H1 (cell line): ENCODE measurements at regions not wholly inside any gene's neighbourhood (a gene's known extent, or its start where the extent isn't known, plus 50 kb on each side); places are given as distances from the start of the nearest gene placed in this dataset.

ENCODE experiments used
- EP300 ChIP-seq, 2 experiments: IDR thresholded peaks; 1 replicate in 1 of 2; 2 replicates in 1 of 2; pipeline ENCODE4 v1.6.1; 2011 to 2012; ENCODE audit warnings: low read depth in 2 of 2, low read length in 2 of 2, mild to moderate bottlenecking in 2 of 2, borderline replicate concordance in 1 of 2, inconsistent platforms in 1 of 2, moderate library complexity in 1 of 2
- HDAC6 ChIP-seq: IDR thresholded peaks from one replicate; pipeline ENCODE4 v1.7.1; 2012; ENCODE audit warnings: low read depth, mild to moderate bottlenecking, inconsistent platforms, low read length, moderate library complexity
- JUND ChIP-seq: IDR thresholded peaks from 2 replicates; pipeline ENCODE4 v1.6.1; 2011; ENCODE audit warnings: mild to moderate bottlenecking, improper control_type of control experiment, low read length
- MAFK ChIP-seq: IDR thresholded peaks from 2 replicates; pipeline ENCODE4 v1.6.1; 2012; ENCODE audit warnings: low read depth, mild to moderate bottlenecking, improper control_type of control experiment, low read length
- NANOG ChIP-seq: IDR thresholded peaks from 2 replicates; pipeline ENCODE4 v1.6.1; 2011; ENCODE audit warnings: low read length, low read depth, mild to moderate bottlenecking, inconsistent platforms; ENCODE audit not compliant: insufficient read depth, poor library complexity, severe bottlenecking
- RFX5 ChIP-seq: IDR thresholded peaks from 2 replicates; pipeline ENCODE4 v1.6.1; 2011; ENCODE audit warnings: low read depth, low read length, improper control_type of control experiment, borderline replicate concordance
- SP1 ChIP-seq: IDR thresholded peaks from 2 replicates; pipeline ENCODE4 v1.6.1; 2011; ENCODE audit warnings: low read depth, low read length
- SP4 ChIP-seq: IDR thresholded peaks from 2 replicates; pipeline ENCODE4 v1.6.1; 2012; ENCODE audit warnings: low read length, inconsistent platforms
- TAF7 ChIP-seq: optimal IDR thresholded peaks from 2 replicates; pipeline ENCODE3; 2011; ENCODE audit warnings: low read depth, mild to moderate bottlenecking, inconsistent platforms, low read length, moderate library complexity, borderline replicate concordance
- TF ChIP-seq, protein P1 (sequence below): fragments of 300-600 bp; sonication (generic); IDR thresholded peaks from 2 replicates; pipeline ENCODE4 v1.7.1; 2012; ENCODE audit warnings: low read length, moderate library complexity, mild to moderate bottlenecking, inconsistent platforms; ENCODE audit not compliant: insufficient replicate concordance

GRCh38 chr16:9152649-9153501, 61.4 kb downstream of the HAPSTR1 start (continued):
- TF ChIP-seq, protein P1, sequence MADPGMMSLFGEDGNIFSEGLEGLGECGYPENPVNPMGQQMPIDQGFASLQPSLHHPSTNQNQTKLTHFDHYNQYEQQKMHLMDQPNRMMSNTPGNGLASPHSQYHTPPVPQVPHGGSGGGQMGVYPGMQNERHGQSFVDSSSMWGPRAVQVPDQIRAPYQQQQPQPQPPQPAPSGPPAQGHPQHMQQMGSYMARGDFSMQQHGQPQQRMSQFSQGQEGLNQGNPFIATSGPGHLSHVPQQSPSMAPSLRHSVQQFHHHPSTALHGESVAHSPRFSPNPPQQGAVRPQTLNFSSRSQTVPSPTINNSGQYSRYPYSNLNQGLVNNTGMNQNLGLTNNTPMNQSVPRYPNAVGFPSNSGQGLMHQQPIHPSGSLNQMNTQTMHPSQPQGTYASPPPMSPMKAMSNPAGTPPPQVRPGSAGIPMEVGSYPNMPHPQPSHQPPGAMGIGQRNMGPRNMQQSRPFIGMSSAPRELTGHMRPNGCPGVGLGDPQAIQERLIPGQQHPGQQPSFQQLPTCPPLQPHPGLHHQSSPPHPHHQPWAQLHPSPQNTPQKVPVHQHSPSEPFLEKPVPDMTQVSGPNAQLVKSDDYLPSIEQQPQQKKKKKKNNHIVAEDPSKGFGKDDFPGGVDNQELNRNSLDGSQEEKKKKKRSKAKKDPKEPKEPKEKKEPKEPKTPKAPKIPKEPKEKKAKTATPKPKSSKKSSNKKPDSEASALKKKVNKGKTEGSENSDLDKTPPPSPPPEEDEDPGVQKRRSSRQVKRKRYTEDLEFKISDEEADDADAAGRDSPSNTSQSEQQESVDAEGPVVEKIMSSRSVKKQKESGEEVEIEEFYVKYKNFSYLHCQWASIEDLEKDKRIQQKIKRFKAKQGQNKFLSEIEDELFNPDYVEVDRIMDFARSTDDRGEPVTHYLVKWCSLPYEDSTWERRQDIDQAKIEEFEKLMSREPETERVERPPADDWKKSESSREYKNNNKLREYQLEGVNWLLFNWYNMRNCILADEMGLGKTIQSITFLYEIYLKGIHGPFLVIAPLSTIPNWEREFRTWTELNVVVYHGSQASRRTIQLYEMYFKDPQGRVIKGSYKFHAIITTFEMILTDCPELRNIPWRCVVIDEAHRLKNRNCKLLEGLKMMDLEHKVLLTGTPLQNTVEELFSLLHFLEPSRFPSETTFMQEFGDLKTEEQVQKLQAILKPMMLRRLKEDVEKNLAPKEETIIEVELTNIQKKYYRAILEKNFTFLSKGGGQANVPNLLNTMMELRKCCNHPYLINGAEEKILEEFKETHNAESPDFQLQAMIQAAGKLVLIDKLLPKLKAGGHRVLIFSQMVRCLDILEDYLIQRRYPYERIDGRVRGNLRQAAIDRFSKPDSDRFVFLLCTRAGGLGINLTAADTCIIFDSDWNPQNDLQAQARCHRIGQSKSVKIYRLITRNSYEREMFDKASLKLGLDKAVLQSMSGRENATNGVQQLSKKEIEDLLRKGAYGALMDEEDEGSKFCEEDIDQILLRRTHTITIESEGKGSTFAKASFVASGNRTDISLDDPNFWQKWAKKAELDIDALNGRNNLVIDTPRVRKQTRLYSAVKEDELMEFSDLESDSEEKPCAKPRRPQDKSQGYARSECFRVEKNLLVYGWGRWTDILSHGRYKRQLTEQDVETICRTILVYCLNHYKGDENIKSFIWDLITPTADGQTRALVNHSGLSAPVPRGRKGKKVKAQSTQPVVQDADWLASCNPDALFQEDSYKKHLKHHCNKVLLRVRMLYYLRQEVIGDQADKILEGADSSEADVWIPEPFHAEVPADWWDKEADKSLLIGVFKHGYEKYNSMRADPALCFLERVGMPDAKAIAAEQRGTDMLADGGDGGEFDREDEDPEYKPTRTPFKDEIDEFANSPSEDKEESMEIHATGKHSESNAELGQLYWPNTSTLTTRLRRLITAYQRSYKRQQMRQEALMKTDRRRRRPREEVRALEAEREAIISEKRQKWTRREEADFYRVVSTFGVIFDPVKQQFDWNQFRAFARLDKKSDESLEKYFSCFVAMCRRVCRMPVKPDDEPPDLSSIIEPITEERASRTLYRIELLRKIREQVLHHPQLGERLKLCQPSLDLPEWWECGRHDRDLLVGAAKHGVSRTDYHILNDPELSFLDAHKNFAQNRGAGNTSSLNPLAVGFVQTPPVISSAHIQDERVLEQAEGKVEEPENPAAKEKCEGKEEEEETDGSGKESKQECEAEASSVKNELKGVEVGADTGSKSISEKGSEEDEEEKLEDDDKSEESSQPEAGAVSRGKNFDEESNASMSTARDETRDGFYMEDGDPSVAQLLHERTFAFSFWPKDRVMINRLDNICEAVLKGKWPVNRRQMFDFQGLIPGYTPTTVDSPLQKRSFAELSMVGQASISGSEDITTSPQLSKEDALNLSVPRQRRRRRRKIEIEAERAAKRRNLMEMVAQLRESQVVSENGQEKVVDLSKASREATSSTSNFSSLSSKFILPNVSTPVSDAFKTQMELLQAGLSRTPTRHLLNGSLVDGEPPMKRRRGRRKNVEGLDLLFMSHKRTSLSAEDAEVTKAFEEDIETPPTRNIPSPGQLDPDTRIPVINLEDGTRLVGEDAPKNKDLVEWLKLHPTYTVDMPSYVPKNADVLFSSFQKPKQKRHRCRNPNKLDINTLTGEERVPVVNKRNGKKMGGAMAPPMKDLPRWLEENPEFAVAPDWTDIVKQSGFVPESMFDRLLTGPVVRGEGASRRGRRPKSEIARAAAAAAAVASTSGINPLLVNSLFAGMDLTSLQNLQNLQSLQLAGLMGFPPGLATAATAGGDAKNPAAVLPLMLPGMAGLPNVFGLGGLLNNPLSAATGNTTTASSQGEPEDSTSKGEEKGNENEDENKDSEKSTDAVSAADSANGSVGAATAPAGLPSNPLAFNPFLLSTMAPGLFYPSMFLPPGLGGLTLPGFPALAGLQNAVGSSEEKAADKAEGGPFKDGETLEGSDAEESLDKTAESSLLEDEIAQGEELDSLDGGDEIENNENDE: no peak
- TF ChIP-seq JUND (no peak), RFX5 (no peak), TAF7 (no peak), SP4 (no peak), SP1 (no peak), HDAC6 (no peak), EP300 (IDR thresholded peaks at IDR 0.05; ENCODE audit: borderline replicate concordance in 1 of 2, low read depth in 2 of 2, low read length in 2 of 2) (no peak), NANOG (no peak), MAFK (no peak)
